Transverse colon (tissue), 4 donors: ENCODE measurements at regions not wholly inside any gene's neighbourhood (a gene's known extent, or its start where the extent isn't known, plus 50 kb on each side); places are given as distances from the start of the nearest gene placed in this dataset.

Experiments
- DNase-seq: peaks from one replicate; pipeline ENCODE4 v3.0.0-alpha.2; 2019
- H3K27ac ChIP-seq, 4 donors: fragments of 200-600 bp; sonication (generic); 2 replicates each; pipeline ENCODE4 v1.5.1; 2016 to 2018; ENCODE audit warnings: inconsistent platforms in 4 of 4
- H3K27me3 ChIP-seq: fragments of 200-600 bp; sonication (generic); 2 replicates; pipeline ENCODE4 v1.5.1; 2017; ENCODE audit warnings: inconsistent platforms
- H3K36me3 ChIP-seq, 4 donors: fragments of 200-600 bp; sonication (generic); 2 replicates each; pipeline ENCODE4 v1.5.1; 2017 to 2019; ENCODE audit warnings: inconsistent platforms in 4 of 4
- H3K4me1 ChIP-seq, 4 donors: fragments of 200-600 bp; sonication (generic); 2 replicates each; pipeline ENCODE4 v1.5.1; 2017 to 2020; ENCODE audit warnings: inconsistent platforms in 4 of 4
- H3K4me3 ChIP-seq, 4 donors: fragments of 200-600 bp; sonication (generic); 1 replicate in 1 of 4; 2 replicates in 3 of 4; pipeline versions ENCODE4 v1.5.1 to v1.6.1; 2017 to 2019; ENCODE audit warnings: inconsistent platforms in 4 of 4
- H3K9me3 ChIP-seq, 2 donors: fragments of 200-600 bp; sonication (generic); 2 replicates each; pipeline ENCODE4 v1.5.1; 2017 to 2019; ENCODE audit warnings: inconsistent platforms in 2 of 2
- EP300 ChIP-seq: sonication (generic); formaldehyde crosslinking; IDR thresholded peaks from one replicate; pipeline ENCODE4 v1.6.1; 2017; ENCODE audit warnings: antibody characterized with exemption, low read depth
- POLR2A ChIP-seq: fragments of 450-650 bp; IDR thresholded peaks from one replicate; pipeline ENCODE4 v1.6.1; 2016; ENCODE audit warnings: antibody characterized with exemption, mild to moderate bottlenecking, moderate library complexity
- POLR2AphosphoS5 ChIP-seq, 3 donors: sonication (generic); formaldehyde crosslinking; IDR thresholded peaks; one replicate each; pipeline ENCODE4 v1.6.1; 2016; ENCODE audit warnings: antibody characterized with exemption in 3 of 3
- WGBS, 2 donors: methylation state at CpG; one replicate each; pipeline ENCODE4 v1.1.5; 2018; ENCODE audit warnings: low coverage in 1 of 2; 5-methylcytosine and 5-hydroxymethylcytosine counted together
- in situ Hi-C, 4 donors: fragments of 200-750 bp; cut with MboI; loops; one replicate each; pipeline versions ENCODE4 v1.15.0 to v1.15.1; 2017; ENCODE audit warnings: low sequenced_read_pairs in 3 of 4, low pct_ligation_motif_present in 1 of 4, low pct_unique_long_range_greater_than_20kb in 1 of 4
- intact Hi-C: fragments of 100-400 bp; cut with DNase I; formaldehyde crosslinking; loops from one replicate; pipeline ENCODE4 v1.15.1; 2023; ENCODE audit warnings: low total_unique reads
- TF ChIP-seq, protein P1 (sequence below), 5 experiments: fragments of 200-600 bp in 3 of 5; fragments of 450-650 bp in 2 of 5; sonication (generic) in 3 of 5; IDR thresholded peaks; 1 replicate in 2 of 5; 2 replicates in 3 of 5; pipeline ENCODE4 v1.5.1; 2016 to 2017; ENCODE audit warnings: antibody characterized with exemption in 5 of 5, inconsistent platforms in 3 of 5, mild to moderate bottlenecking in 2 of 5, moderate library complexity in 1 of 5

DNA sequence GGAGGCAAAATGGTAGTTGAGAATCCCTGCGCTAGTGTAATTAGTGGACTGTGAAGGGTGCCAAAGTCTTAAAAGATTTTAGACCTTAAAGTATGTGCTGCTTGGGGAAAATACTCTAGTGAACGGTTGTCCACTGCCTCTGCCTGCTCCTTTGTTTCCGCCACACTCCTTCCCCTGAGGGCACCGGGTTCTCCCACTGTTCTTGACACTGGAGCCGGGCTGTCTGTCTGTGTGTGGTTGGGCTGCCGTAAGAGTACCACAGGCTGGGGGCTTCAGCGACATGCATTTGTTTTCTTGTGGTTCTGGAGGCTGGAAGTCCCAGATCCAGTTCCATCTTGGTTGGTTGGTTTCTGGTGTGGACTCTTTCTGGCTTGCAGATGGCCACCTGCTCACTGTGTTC is 76.2 kb downstream of the CLDN34 start:
- TF ChIP-seq, protein P1, sequence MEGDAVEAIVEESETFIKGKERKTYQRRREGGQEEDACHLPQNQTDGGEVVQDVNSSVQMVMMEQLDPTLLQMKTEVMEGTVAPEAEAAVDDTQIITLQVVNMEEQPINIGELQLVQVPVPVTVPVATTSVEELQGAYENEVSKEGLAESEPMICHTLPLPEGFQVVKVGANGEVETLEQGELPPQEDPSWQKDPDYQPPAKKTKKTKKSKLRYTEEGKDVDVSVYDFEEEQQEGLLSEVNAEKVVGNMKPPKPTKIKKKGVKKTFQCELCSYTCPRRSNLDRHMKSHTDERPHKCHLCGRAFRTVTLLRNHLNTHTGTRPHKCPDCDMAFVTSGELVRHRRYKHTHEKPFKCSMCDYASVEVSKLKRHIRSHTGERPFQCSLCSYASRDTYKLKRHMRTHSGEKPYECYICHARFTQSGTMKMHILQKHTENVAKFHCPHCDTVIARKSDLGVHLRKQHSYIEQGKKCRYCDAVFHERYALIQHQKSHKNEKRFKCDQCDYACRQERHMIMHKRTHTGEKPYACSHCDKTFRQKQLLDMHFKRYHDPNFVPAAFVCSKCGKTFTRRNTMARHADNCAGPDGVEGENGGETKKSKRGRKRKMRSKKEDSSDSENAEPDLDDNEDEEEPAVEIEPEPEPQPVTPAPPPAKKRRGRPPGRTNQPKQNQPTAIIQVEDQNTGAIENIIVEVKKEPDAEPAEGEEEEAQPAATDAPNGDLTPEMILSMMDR (IDR thresholded peaks at IDR 0.05): no peak
- TF ChIP-seq POLR2A: no peak
- TF ChIP-seq POLR2AphosphoS5 (IDR thresholded peaks at IDR 0.05): no peak
- TF ChIP-seq EP300: no peak
- no peak for DNase-seq
- 85% methylated on average over 7 of the region's 7 CpGs; no CpG with 5 or more reads in 1 of the 2 donors for WGBS, 2 donors

DNA sequence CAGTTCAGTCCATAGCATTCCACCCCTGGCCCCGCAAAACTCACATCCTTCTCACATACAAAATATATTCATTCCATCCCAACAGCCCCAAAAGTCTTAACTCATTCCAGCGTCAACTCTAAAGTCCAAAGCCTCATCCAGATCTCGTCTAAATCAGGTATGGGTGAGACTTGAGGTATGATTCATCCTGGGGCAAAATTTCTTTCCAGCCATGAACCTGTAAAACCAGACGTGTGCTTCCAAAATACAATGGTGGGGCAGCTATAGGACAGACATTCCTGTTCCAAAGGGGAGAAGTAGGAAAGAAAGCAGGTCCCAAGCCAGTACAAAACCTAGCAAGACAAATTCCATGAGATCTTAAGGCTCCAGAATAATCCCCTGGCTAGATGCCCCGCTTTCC is 76.9 kb downstream of the CLDN34 start:
- Histone ChIP-seq H3K27ac (no peak overlapping the region), H3K4me3 (no peak overlapping the region), H3K9me3 (no peaks in the 10 kb centered on the region), H3K4me1 (no peaks in the 10 kb centered on the region), H3K36me3 (no peaks in the 10 kb centered on the region), H3K27me3 (no peaks in the 10 kb centered on the region)
- DNase-seq: no peak
- 92% methylated on average over 5 of the region's 5 CpGs; no CpG with 5 or more reads in 1 of the 2 donors for WGBS, 2 donors
- intact Hi-C loops: no loop called here
- TF ChIP-seq POLR2A (no peak), EP300 (no peak), POLR2AphosphoS5 (IDR thresholded peaks at IDR 0.05) (no peak)
- TF ChIP-seq, protein P1 (IDR thresholded peaks at IDR 0.05): no peak
- in situ Hi-C loops: no loop called here

More for the DNA sequence above, 76.2 kb downstream of the CLDN34 start:
- no peak overlapping the region for H3K4me3 ChIP-seq
- no peaks in the 10 kb centered on the region for H3K36me3 ChIP-seq
- H3K9me3 ChIP-seq: no peaks in the 10 kb centered on the region
- in situ Hi-C loops (no loop called here), intact Hi-C loops (no loop called here)
- H3K27ac ChIP-seq: no peak overlapping the region
- H3K27me3 ChIP-seq: no peaks in the 10 kb centered on the region
- H3K4me1 ChIP-seq: no peaks in the 10 kb centered on the region

DNA sequence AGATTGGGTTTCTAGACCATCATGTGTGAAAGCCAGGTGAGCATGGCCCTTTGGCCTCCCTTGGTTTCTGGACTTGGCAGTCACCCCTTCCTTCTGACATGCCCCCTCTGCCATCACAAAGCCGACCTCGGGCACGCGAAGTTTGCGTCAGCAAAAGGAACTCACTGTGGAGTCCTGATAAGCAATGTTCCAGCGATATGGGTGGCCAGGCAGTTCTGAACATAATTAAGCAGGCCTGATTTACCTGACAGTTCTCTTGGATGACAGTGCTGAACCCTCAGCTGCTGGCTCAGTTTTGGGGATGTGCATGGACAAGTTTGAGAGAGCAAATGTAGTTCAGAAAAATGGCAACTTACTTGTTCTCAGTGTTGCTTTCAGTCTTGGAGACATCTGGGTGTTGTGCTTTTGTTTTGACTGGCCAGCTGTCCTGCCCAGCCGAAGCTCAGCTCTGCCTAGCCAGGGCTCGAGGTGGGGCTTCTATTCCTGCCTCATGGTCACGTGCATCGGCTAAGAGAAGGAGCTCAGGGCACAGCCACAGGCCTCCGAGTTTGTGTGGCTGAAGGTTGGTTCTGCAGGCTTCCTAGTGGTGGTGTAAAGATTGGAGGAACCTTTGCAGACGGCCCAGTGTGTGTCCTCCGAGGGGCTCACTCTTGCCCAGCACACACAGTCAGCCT is 78.3 kb downstream of the CLDN34 start:
- no peak overlapping the region for H3K27ac ChIP-seq
- no peak for DNase-seq
- H3K27me3 ChIP-seq: no peaks in the 10 kb centered on the region
- no peaks in the 10 kb centered on the region for H3K9me3 ChIP-seq
- WGBS, 2 donors: 77% methylated on average over 13 of the region's 13 CpGs; no CpG with 5 or more reads in 1 of the 2 donors
- no peak for TF ChIP-seq EP300
- TF ChIP-seq POLR2AphosphoS5 (IDR thresholded peaks at IDR 0.05): no peak
- TF ChIP-seq, protein P1 (IDR thresholded peaks at IDR 0.05): no peak
- no peak for TF ChIP-seq POLR2A
- peaks cover 0 to 6% (median 2%) of the 10 kb centered on the region in 4 donors for H3K4me1 ChIP-seq
- intact Hi-C loops (no loop called here), in situ Hi-C loops (no loop called here)
- no peaks in the 10 kb centered on the region for H3K36me3 ChIP-seq
- H3K4me3 ChIP-seq: no peak overlapping the region

DNA sequence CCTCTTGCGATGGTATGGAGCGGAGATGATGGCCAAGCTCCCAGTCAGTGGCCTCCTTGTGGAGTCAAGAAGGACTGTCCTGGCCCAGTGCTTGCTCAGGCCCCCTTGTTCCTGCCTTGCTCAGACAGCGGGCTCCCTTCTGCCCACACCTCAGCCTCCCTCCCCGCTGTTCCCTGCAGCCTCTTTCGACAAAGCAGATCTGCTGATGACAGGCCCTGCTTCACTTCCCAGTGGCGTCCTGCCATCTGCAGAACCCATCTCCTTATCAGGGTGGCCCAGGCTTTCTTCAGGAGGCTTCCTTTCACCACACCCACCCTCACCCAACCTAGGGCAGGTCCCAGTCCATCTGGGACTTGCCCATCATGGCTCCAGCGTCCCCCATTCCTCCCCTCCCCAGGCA is 80.0 kb downstream of the CLDN34 start:
- H3K4me1 ChIP-seq: peaks cover 0 to 6% (median 2%) of the 10 kb centered on the region in 4 donors
- intact Hi-C loops: no loop called here

More for the DNA sequence above, 80.0 kb downstream of the CLDN34 start:
- no peaks in the 10 kb centered on the region for H3K27me3 ChIP-seq
- DNase-seq: no peak
- H3K4me3 ChIP-seq: no peak overlapping the region
- H3K36me3 ChIP-seq: no peaks in the 10 kb centered on the region
- TF ChIP-seq POLR2A (no peak), EP300 (no peak), POLR2AphosphoS5 (IDR thresholded peaks at IDR 0.05) (no peak)
- TF ChIP-seq, protein P1 (IDR thresholded peaks at IDR 0.05): no peak
- in situ Hi-C loops: no loop called here
- WGBS, 2 donors: 85% methylated on average over 7 of the region's 7 CpGs; no CpG with 5 or more reads in 1 of the 2 donors
- no peak overlapping the region for H3K27ac ChIP-seq
- H3K9me3 ChIP-seq: no peaks in the 10 kb centered on the region
